GM21367 (cell line): ENCODE measurements at regions not wholly inside any gene's neighbourhood (a gene's known extent, or its start where the extent isn't known, plus 50 kb on each side); places are given as distances from the start of the nearest gene placed in this dataset.

Source experiments
- ATAC-seq: cut with Tn5 transposase; IDR thresholded peaks from one replicate; pipeline ENCODE4 v1.9.1; 2021; ENCODE audit not compliant: unreplicated experiment

GRCh38 chr5:142384014-142384413, 59.2 kb upstream of the SPRY4 start:
- ATAC-seq: no peak

GRCh38 chr5:142382186-142382585, 57.4 kb upstream of the SPRY4 start:
- ATAC-seq: no peak

GRCh38 chr5:142378737-142379634, 54.2 kb upstream of the SPRY4 start:
- no peak for ATAC-seq

GRCh38 chr5:142375944-142376411, 51.2 kb upstream of the SPRY4 start:
- ATAC-seq: no peak
